HG03103 (cell line): ENCODE measurements at regions not wholly inside any gene's neighbourhood (a gene's known extent, or its start where the extent isn't known, plus 50 kb on each side); places are given as distances from the start of the nearest gene placed in this dataset.

ENCODE experiments used
- ATAC-seq: cut with Tn5 transposase; IDR thresholded peaks from one replicate; pipeline ENCODE4 v1.9.1; 2021; ENCODE audit warnings: low read depth; ENCODE audit not compliant: unreplicated experiment

DNA sequence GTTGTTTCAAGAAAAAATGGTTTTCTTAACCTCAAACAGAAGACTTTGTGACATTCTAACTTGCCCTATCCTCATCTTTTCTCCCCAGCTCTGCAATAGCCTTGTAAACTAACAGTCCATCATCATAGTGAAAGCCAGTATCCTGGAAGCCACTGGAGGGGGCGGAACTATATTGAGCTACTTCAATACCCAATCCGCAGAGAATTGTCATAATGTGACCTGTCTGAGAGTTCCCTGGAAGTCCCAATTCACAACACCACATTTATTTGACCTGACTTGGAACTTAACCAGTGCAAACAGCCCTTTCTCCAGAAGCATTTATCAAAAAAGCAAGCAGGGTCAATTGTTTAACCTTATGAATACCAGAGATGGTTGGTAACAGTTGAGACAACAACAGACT lies 747.6 kb upstream of the GRM7 start:
- no peak for ATAC-seq

GRCh38 chr3:6119367-6119766 lies 741.5 kb upstream of the GRM7 start:
- no peak for ATAC-seq

GRCh38 chr3:6120786-6121185 lies 740.1 kb upstream of the GRM7 start:
- ATAC-seq, result no peak

- ATAC-seq, result no peak
Measured at GRCh38 chr3:6124875-6125274, 736.0 kb upstream of the GRM7 start.

DNA sequence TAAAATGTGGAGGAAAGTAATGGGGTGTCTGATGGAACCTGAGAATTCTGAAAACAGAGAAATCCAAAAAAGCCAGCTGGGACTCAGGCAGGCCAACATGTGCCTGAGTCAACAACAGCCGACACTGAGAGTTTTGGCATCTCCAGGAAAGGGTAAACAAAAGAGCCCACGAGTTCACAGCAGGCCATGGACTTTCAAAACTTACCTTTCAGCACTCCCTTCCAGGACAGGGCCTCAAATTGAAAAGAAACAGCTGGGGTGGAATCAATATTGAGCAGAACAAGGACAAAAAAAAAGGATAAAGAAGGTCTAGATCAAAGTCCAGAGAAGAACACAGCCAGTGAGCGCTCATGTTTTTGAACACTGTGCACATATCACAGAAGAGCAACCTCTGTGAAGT lies 735.4 kb upstream of the GRM7 start:
- ATAC-seq, result no peak

DNA sequence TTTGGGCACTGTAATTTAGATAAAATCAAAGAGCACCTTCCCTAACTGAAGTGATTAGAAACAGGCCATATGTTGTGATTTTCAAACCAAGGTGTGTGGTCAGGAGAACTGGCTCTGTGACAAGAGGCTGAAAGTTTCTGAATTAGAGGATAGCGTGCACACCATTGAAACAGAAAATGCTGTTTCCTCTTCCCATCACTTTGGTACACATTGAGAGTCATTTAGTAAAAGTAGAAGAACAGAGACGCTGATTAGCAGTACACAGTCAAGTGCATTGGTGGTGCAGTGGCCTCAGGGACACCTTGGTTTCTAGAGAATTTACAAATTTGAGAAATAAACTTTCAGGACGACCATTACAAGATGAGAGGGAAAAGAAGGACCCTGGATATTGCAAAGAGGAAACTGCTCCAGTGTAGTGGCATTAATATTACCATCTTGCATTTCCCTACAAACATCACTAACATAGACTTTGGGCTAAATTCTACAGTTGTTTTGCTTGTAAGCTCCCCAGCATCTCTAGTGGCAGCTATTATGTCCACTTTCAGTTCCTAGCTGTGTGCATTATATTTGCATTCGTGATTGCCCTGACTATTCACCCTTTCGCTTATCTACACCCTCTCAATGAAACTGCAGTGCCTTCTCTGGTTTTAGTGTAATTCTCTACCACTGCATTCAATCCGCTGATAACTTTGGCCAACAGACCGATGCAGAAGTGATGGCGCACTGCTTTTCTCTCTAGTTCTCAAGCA lies 728.1 kb upstream of the GRM7 start:
- ATAC-seq, result no peak

- ATAC-seq, result no peak
Measured at GRCh38 chr3:6142707-6143106, 718.2 kb upstream of the GRM7 start.

DNA sequence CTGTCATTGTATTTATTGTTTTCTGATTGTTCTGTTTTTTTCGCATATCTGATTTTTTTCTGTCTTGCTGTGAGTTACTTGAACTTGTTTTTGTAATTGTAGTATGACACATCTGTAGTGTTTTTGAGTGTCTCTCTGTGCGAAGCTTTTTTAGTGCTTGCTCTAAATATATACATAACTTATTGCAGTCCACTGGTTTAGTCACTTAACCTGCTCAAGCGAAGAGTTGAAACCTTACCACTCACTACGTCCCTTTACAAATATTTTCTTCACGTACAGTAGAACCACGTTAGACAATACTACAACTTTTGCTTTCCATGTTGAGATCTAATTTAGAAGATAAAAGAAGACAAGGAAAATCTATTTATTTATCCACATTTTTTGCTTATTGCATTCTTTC lies 713.0 kb upstream of the GRM7 start:
- ATAC-seq, result no peak

- ATAC-seq, result no peak
Measured at GRCh38 chr3:6155650-6156338, 705.1 kb upstream of the GRM7 start.

- no peak for ATAC-seq
Measured at GRCh38 chr3:6165951-6166350, 695.0 kb upstream of the GRM7 start.

DNA sequence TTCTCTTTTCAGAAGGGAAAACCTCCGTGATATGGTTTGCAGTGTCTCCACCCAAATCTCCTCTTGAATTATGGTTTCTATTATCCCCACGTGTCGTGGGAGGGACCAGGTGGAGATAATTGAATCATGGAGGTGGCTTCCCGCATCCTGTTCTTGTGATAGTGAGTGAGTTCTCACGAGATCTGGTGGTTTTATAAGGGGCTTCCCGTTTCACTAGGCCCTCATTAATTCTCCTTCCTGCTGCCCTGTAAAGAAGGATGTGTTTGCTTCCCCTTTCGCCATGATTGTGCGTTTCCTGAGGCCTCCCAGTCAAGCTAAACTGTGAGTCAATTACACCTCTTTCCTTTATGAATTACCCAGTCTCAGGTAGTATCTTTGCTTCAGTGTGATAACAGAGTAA lies 692.7 kb upstream of the GRM7 start:
- ATAC-seq, result no peak

- no peak for ATAC-seq
Measured at GRCh38 chr3:6172871-6173642, 687.9 kb upstream of the GRM7 start.

GRCh38 chr3:6177417-6177816 lies 683.5 kb upstream of the GRM7 start:
- no peak for ATAC-seq

- no peak for ATAC-seq
Measured at GRCh38 chr3:6179761-6180160, 681.2 kb upstream of the GRM7 start.

DNA sequence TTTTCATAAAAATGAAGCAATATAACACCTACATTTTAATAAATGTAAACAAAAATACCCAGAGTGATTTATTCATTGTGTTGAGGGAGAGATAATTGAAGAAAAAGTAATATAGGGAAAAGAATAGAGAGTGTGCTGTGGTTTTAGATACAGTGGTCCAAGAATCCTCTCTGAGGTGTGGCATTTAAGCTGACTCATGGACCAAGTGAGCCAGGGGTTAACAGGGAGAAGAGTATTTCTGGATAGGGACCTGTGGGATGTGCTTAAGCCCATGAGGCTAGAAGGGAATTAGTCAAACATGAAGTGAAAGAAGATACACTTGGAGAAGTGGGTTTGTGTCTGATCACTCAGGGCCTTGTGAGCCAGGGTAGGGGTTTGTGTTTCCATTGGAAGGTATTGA lies 680.7 kb upstream of the GRM7 start:
- no peak for ATAC-seq

DNA sequence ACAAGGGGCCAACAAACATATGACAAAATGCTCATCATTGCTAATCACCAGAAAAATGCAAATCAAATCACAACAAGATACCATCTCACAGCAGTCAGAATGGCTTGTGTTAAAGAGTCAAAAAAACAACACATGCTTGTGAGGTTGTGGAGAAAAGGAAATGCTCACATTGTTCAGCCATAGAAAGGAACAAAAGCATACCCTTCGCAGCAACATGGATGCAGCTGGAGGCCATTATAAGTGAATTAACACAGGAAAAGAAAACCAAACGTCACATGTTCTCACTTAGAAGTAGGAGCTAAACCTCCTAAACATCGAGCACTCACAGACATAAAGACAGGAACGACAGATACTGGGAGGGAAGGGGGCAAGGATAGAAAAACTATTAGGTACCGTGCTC lies 678.4 kb upstream of the GRM7 start:
- no peak for ATAC-seq

DNA sequence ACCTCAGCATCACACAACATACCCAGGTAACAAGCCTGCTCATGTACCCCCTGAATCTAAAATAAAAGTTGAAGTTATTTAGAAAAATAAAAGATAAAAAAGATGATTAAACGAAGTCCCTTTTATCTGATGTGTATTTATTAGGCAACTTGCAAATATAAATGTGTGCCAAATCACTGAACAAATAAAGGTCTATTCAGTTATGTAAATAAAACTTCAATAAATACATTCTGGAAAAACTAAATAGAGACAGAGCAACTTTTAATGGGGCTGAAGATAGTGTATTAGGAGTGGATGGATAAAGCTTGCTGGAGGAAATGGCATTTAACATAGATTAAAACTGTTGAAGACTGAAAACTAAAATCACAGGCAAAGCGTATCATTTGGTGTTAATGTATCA lies 678.0 kb upstream of the GRM7 start:
- ATAC-seq, result no peak

DNA sequence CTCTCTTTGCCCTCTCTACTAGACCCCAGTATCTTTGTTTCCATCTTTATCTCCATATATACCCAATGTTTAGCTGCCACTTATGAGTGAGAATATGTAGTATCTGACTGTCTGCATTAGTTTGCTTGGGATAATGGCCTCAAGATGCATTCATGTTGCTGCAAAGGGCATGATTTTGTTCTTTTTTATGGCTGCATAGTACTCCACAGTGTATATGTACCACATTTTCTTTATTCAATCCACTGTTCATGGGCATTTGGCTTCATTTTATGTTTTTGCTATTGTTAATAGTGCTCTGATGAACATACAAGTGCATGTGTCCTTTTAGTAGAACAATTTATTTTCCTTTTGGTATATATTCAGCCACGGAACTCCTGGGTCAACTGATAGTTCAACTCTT lies 671.5 kb upstream of the GRM7 start:
- ATAC-seq, result no peak

DNA sequence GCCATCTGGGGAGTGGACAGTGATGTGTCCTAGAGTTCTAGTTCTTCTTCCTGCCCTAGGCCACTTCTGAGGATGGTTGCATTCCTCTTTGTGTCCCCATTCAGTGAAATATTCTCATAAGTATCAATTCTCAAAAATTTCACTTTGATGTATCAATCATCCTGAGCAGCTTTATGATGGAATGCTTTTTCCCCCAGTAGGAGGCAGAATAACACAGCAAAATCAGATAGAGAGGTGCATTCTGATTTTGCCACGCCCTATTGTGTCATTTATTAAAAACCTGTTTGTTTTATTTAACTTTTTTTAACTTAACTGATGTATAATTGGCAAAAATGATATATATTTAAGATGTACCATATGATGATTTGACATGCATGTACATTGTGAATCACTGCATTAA lies 656.0 kb upstream of the GRM7 start:
- no peak for ATAC-seq

DNA sequence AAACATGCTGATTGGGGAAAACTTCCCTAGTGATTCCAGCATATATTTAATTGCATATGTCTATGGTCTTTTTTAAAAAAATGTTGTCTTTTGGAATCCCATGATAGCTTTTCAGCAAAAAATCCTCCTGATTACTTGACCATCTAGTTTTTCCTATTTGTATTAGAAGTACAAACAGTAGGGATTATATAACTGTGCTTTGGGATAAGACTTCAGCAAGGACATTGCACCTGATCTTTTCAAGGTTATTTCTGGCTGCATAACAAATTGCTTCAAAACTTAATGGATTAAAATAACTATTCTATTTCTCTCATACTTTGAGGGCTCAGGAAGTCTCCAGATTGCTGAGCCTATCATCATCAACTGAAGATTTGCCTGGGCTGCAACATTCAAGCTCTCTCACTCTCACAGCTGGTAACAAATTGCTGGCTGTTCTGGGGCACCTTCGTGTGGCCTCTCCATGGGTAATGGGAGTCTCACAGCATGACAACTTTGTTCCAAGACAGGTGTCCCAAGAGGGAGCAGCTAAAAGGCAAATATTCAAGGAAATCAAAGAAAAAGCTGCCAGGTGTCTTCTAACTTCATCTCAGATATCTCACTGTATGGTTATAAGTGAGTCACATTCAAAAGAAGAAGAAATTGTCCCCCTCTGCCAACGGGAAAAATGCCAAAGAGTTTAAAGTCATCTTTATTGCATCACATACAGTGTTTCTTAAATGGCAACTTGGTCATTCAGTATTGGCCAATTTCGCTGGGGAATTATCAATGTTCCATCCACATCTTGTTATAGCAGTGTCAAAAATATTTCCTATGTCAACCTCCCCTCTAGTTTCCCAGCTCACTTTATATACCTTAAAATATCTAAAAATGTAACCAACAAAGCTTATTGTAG lies 644.5 kb upstream of the GRM7 start:
- ATAC-seq, result no peak

DNA sequence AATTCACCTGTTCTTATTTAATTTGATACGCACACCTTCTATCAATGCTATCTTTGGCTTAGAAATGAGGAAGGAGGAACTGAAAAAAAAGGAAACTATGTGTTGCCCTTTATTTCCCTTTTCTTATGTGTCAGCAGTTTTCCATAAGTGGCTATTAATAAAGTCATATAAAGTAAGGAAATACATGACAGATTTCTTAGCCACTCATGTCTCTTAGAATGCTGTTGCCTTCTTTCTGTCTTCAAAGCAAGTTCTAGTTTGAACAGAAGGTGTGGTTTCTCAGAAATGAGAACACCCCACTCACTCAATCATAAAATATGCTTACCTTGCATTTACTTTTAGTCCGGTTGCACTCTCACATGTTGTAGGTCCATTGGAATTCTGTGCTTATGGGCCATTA lies 640.5 kb upstream of the GRM7 start:
- ATAC-seq, result no peak
